ENCODE measurements at regions not wholly inside any gene's neighbourhood (a gene's known extent, or its start where the extent isn't known, plus 50 kb on each side); places are given as distances from the start of the nearest gene placed in this dataset.

DNA sequence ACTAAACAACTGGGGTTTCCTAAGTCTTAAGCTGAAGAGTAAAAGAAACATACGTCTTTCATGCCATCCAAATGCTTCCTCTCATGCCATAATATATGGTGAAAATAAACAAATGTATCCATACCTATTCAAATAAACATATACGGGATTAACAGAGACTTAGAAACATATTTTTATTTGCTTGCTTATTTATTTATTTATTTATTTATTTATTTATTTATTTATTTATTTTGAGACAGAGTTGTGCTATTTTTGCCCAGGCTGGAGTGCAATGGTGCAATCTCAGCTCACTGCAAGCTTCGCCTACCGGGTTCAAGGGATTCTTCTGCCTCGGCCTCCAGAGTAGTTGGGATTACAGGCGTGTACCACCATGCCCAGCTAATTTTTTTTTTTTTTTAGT lies 291.6 kb upstream of the CNTN5 start:
- ATAC-seq (no peak), FAIRE-seq (no peak), DNase-seq (ENCODE audit: low read depth, low spot score) (no peak)
- ChIA-PET SMC1A (ENCODE audit: uncharacterized antibody, unreplicated experiment) (no interaction called here), CTCF (no interaction called here), POLR2A (no interaction called here), RAD21 (ENCODE audit: unreplicated experiment) (no interaction called here)
- no peaks in the 10 kb centered on the region for H3K9me3 ChIP-seq (replicated peaks; ENCODE audit: control insufficient read depth, insufficient read depth, low read length)
- no peak overlapping the region for H2AFZ ChIP-seq (ENCODE audit: control insufficient read depth, low read depth, low read length)
- TF ChIP-seq SPI1 (IDR thresholded peaks at IDR 0.05; ENCODE audit: borderline replicate concordance, insufficient read depth, low read depth, low read length) (no peak), HCFC1 (IDR thresholded peaks at IDR 0.05; ENCODE audit: low read length) (no peak), SMAD5 (IDR thresholded peaks at IDR 0.05; ENCODE audit: low read depth) (no peak), CBX5 (IDR thresholded peaks at IDR 0.05; ENCODE audit: low read depth) (no peak), SIN3A (IDR thresholded peaks at IDR 0.05; ENCODE audit: low read depth, low read length) (no peak), MTA2 (IDR thresholded peaks at IDR 0.05; ENCODE audit: low read depth) (no peak)
- TF ChIP-seq, protein P1, sequence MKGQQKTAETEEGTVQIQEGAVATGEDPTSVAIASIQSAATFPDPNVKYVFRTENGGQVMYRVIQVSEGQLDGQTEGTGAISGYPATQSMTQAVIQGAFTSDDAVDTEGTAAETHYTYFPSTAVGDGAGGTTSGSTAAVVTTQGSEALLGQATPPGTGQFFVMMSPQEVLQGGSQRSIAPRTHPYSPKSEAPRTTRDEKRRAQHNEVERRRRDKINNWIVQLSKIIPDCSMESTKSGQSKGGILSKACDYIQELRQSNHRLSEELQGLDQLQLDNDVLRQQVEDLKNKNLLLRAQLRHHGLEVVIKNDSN (IDR thresholded peaks at IDR 0.05; ENCODE audit: borderline replicate concordance, extremely low read length, insufficient read depth, low read depth, low read length), result no peak
- TF ChIP-seq, protein P2, sequence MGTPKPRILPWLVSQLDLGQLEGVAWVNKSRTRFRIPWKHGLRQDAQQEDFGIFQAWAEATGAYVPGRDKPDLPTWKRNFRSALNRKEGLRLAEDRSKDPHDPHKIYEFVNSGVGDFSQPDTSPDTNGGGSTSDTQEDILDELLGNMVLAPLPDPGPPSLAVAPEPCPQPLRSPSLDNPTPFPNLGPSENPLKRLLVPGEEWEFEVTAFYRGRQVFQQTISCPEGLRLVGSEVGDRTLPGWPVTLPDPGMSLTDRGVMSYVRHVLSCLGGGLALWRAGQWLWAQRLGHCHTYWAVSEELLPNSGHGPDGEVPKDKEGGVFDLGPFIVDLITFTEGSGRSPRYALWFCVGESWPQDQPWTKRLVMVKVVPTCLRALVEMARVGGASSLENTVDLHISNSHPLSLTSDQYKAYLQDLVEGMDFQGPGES (IDR thresholded peaks at IDR 0.05), result no peak
- in situ Hi-C loops (cut with MboI), result no loop called here
- H3K79me2 ChIP-seq (ENCODE audit: control insufficient read depth, insufficient read depth, low read length), result no peaks in the 10 kb centered on the region
- WGBS (ENCODE audit: insufficient coverage, insufficient replicate concordance, low lambda C conversion rate, missing lambda C conversion rate), result 58% methylated on average over 6 of the region's 6 CpGs
- intact Hi-C loops (cut with micrococcal nuclease; ENCODE audit: unreplicated experiment), result no loop called here
- H3K4me1 ChIP-seq (ENCODE audit: control insufficient read depth, insufficient read depth, low read length), result no peaks in the 10 kb centered on the region
- no TSS peak for BruUV-seq (replicated peaks)
- H3K9ac ChIP-seq (ENCODE audit: control insufficient read depth, insufficient read depth, low read length), result no peak overlapping the region
- H3K36me3 ChIP-seq (ENCODE audit: control insufficient read depth in 2 of 2, insufficient read depth in 2 of 2, low read length in 1 of 2), result no peaks in the 10 kb centered on the region
- no peaks in the 10 kb centered on the region for H3K27me3 ChIP-seq (replicated peaks in 1 of 2; ENCODE audit: control insufficient read depth in 2 of 2, insufficient read depth in 2 of 2, low read length in 1 of 2)
- no peak overlapping the region for H3K27ac ChIP-seq (ENCODE audit: control insufficient read depth, insufficient read depth)
- H3K4me3 ChIP-seq, result no peak overlapping the region
- H3K4me2 ChIP-seq (ENCODE audit: control insufficient read depth, insufficient read depth), result no peak overlapping the region
- H4K20me1 ChIP-seq (ENCODE audit: control insufficient read depth, insufficient read depth), result no peaks in the 10 kb centered on the region

All from GM12878 (cell line).